Neural cell (in vitro differentiated cells): ENCODE measurements at regions not wholly inside any gene's neighbourhood (a gene's known extent, or its start where the extent isn't known, plus 50 kb on each side); places are given as distances from the start of the nearest gene placed in this dataset.

ENCODE experiments used
- CTCF ChIP-seq: fragments of 450-650 bp; IDR thresholded peaks from 2 replicates; pipeline ENCODE4 v1.5.1; 2014; ENCODE audit warnings: antibody characterized with exemption, mild to moderate bottlenecking, moderate library complexity; ENCODE audit not compliant: poor library complexity, severe bottlenecking
- POLR2AphosphoS5 ChIP-seq: IDR thresholded peaks from 2 replicates; pipeline ENCODE4 v1.6.1; 2012
- RAD21 ChIP-seq: fragments of 450-650 bp; conservative IDR thresholded peaks from 2 replicates; pipeline ENCODE4 v1.6.1; 2014; ENCODE audit warnings: antibody characterized with exemption, mild to moderate bottlenecking, moderate library complexity
- TAF1 ChIP-seq: IDR thresholded peaks from 2 replicates; pipeline ENCODE4 v1.6.1; 2012; ENCODE audit warnings: low read depth

- TF ChIP-seq CTCF (no peak), TAF1 (no peak), POLR2AphosphoS5 (no peak), RAD21 (no peak)
Measured at GRCh38 chrX:99549381-99549780, 860.7 kb downstream of the PCDH19 start.
